Activated CD4-positive, alpha-beta T cell treated with anti-CD3 and anti-CD28 coated beads for 24 hours (primary cell): ENCODE measurements at regions not wholly inside any gene's neighbourhood (a gene's known extent, or its start where the extent isn't known, plus 50 kb on each side); places are given as distances from the start of the nearest gene placed in this dataset.

ENCODE experiments used
- DNase-seq, 2 donors: peaks; one replicate each; pipeline ENCODE4 v3.0.0-alpha.2; 2020; ENCODE audit warnings: low read depth in 2 of 2

DNA sequence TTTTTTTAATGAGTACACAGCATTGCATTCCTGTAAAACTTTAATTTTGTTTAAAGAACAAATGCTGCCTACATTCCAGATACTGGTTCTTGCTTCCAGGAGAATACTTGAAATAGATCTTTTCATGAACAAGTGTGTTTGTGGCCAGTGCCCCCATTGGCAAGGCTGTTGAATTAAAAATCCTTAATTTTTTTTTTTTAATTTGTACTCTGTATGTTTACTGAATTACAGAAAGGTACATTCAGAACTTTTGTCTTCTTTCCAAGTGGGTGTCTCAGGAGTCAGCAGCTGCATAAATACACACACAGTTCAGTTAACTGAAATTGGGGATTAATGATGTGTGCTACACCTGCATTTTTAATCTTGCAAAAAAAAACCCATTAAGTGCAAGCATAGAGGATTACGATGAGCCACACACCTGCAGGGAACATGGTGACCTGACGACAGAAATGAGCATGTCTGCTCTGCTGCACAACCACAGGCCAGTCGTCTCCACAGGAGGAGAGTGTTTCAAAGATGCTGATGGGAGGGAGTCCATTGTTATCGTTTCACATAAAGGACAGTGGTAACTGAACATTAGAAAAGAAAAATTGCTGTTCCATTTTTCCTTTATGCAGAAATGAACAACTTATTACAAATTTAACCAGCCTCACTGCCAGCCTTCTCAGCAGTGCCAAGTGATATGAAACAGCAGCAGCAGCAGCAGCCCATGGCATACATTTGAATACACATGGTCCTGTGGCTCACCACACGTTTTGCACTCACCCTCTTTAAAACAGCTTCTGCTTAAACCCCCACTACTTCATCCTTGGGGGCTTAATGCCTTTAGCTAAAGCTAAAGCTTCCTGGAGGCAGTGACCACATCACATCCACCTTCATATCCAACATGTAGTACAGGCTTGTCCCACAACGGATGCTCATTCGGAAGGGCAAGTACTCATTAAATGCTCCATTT is 72.3 kb upstream of the RFC3 start:
- no peak for DNase-seq

DNA sequence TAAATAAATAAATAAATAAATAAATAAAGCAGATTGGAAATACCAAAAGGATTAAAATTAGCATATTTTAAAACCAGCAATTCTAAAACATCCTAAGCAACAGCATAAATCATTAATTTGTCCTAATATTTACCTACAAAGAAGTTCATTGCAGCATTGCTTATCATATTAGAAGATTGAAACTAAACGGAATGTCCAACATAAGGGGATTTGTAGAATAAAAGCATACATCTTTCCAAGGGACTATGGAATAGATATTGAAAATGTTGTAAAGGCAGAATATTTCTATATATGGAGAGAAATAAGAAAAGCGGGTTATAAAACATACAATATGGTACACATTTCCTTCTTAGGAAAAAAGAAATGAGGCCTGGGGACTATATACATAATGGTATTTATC is 71.1 kb upstream of the RFC3 start:
- DNase-seq, result no peak

DNA sequence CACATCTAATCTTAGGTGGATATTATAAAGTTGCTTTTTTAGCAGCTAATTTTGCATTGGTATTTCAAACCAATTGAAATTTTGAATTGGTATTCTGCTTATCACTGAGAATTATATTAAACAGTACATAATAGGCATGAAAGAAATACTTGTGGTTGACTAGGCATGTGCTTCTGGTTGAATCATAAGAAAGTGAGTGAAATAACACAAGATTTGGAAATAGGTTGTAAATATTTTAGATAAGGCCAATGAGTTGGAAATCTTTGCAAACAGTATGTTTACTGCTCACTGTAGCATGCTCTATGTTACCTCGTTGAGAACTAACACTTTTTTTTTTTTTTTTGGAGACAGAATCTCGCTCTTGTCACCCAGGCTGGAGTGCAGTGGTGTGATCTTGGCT is 66.8 kb upstream of the RFC3 start:
- DNase-seq, result no peak

DNA sequence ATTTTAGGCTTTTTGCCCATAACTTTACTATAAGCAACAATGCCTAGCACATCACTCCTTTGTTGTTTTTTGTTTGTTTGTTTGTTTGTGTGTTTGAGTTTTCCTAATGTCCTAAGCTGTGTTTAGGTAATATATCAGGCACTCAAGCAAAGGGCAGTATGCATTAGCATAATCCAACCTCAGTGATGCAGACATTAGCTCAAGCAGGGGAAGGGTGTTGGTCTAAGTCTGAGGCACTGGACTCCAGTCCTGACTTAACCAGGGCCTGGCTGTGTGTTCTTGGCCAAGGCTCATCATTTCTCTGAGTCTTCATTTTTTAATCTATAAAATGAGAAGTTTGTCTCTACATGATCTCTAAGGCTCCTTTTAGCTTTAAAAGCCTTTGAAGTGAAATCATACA is 65.9 kb upstream of the RFC3 start:
- no peak for DNase-seq

DNA sequence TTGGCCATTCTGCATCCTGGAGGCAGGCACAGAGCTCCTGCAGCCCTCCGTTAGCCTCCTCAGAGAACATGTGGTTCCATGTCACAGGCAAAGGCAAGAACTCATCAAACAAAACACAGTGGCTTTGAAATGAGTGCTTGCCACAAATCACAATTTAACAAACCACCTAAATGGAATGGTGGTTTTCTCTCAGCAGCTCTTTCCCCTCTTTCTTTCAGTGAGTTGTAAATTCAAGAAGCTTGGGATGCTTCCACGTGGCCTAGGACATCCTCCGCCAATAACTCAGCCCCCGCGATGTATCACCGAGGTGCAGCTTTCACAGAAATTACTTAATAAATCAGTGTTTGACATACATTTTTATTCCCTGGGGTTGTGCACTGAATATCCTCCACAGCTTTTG is 65.4 kb upstream of the RFC3 start:
- no peak for DNase-seq

DNA sequence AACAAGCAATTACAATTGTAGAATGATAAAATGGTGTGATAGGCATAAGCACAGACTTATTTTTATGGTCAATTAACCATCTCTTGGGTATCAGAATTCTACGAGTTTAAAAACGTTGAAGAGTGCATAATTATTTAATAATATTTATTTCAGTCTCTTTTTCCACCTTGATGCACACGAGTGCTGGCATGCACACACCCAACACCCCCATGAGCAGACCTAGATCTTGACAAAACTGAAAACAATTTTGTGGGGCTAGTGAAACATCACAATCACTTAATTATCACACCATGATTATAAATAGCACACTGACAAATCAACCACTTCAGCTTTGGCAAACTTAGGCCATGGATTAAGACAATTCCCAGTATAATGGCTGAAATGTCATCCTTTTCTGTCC is 61.0 kb upstream of the RFC3 start:
- no peak for DNase-seq

DNA sequence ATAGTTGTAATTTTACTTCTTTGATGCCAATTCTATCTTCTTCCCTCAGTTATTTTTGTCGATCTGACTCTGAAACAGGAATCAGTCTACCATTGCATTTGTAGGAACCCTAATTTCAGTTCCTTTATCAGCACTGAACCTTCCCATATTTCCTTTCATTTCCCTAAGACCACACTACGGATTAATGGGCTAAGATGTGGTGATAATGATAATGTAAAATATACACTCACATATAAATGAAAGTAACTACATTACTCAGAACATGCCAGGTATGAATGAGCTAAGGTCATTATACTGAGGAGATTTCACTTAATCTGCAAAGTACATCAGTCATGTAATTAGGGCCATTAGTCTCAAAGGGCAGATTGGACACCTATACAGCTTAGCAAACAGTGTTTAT is 60.2 kb upstream of the RFC3 start:
- no peak for DNase-seq

DNA sequence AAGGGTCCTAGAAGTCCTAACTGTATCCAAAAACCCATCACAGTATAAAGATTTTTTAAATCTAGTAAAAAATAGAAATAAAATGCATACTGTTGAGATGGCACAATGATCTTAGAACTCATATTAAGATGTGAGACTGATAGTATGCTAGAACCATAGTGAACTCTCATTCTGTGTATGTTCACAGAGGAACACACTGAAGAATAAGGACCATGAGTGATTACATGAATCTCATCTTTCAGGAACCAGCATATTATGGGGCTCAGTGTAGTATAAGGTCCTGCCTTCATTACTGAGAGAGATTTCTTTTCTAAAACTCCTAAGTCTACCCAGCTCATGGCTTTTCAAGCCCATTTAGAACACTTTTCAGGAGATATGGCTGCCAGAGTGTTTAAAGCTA is 59.8 kb upstream of the RFC3 start:
- no peak for DNase-seq

DNA sequence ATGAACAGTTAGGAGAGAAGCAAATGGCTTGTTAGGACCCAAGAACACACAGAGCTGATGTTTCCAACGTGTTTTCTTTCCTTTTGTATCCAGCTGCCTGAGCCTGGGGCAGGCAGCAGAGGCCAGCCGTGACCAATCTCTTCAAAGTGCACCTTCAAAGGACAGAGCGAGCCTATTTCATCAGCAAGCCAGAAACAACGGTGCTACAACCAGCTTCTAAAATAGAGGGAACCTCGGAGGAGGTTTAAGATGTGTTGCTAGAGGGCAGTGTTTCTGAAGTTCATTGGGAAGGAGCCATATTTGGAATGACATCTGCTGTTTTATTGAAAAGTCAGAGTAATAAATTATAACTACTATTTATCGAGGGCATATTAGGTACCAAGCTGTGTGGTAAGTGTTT is 56.2 kb upstream of the RFC3 start:
- no peak for DNase-seq

DNA sequence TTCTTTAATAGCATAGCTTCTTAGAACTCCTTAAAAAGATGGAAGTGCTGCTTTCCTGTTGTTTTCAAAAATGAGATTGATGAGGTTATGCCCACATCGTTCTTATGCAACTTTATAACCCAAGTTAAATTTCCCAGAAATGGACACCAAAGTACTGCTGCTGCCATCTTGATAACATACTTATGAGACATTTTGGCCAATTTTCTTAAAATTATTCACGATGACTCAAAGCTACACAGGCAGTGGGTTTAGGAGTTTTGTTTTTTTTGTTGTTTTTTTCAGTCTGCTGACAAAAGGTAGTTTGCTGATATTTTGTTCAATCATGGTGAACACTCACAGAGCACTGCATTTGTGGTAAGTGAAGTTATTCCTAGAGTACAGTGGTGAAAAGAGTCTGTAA is 54.9 kb upstream of the RFC3 start:
- no peak for DNase-seq

DNA sequence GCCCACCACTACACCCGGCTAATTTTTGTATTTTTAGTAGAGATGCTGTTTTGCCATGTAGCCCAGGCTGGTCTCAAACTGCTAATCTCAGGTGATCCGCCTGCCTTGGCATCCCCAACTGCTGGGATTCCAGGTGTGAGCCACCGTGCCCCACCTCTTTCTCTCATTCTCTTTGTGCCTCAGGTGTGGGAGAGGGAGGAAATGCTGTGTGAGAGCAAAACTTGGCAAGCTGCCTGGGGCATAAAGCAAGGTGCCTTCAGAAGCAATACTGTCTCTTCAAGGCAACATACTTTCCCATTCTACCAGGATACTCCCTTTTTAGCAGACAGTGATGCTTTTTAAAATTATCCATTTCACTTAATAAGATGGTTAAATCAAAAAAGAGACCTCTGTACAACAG is 53.2 kb upstream of the RFC3 start:
- no peak for DNase-seq

DNA sequence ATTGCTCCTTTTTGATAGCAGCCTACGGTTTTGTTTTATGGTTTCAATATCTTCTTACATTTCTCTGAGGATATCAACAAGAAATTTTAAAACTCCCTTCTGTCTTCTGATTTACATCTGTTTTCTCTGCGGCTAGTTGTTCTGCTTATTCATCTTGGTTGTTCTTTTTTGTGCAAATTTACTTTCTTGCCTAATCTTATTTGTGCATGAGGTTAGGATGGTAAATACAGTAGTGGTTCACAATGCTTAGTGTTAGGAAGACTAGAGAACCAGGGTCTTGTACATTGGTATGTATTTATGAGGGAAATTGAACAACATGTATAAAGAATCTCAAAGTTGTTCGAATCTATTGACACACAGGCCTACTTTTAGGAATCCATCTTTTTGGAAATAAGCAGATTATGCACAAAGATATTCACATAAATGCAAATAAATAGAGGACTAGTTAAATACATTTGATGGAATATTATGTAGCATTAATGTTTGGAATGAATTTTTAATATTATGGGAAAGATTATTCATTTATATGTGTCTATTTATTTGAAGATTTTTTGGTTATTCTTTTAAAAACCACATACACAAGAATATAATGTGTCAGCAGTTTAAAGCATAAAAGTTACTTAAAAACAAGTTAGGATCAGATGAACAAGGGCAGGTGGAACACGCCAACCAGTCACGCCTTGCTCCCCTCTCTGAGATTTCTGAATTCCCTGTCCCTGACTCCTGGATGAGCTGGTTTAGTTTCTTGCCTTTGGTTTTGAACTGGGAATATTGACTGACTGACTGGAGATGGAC is 51.4 kb upstream of the RFC3 start:
- DNase-seq, result no peak

DNA sequence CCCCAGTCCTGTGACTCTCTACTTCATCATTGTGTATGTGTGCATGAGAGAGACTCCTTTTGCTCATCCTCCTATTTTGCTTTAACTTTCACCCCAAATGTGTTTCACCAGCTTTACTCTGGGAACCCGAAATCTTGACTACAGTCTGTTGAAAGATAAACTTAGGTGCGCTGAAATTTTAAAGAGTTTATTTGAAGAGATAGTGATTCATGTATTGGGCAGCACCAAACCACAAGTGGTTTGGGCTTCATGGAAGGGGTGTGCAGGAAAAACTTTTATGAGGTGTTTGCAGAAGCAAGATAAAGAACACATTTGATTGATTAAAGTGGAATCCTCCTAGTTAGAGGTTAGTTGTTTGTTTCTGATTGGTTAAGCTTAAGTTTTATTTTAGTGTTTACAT is 50.8 kb upstream of the RFC3 start:
- no peak for DNase-seq
